B cell (primary cell): ENCODE measurements at regions not wholly inside any gene's neighbourhood (a gene's known extent, or its start where the extent isn't known, plus 50 kb on each side); places are given as distances from the start of the nearest gene placed in this dataset.

Experiments
- ATAC-seq: fragments of 200-7000 bp; cut with Tn5 transposase; one replicate; pipeline ENCODE4 v1.10.0; 2021; ENCODE audit warnings: low read depth, mild to moderate bottlenecking, moderate number of reproducible peaks, moderate library complexity
- CTCF ChIA-PET: fragments of 350-600 bp; sonication (Branson Sonifier 250); formaldehyde crosslinking; loops from one replicate; lab custom pipeline; 2021; ENCODE audit warnings: antibody characterized with exemption, inconsistent platforms; lab: Charles Lee
- POLR2A ChIA-PET: fragments of 350-600 bp; sonication (Branson Sonifier 250); formaldehyde crosslinking; loops from one replicate; lab custom pipeline; 2021; ENCODE audit warnings: antibody characterized with exemption; lab: Charles Lee
- DNase-seq: peaks from one replicate; pipeline ENCODE4 v3.0.0; 2013
- H2AFZ ChIP-seq: 2 replicates; pipeline ENCODE4 v1.6.1; 2012; ENCODE audit warnings: mild to moderate bottlenecking, low read depth, low read length; ENCODE audit not compliant: insufficient read depth, poor library complexity, severe bottlenecking
- H3K27ac ChIP-seq, 2 donors: 1 replicate in 1 of 2; 2 replicates in 1 of 2; pipeline ENCODE4 v1.5.1; 2012 to 2013; ENCODE audit warnings: low read length in 2 of 2, mild to moderate bottlenecking in 2 of 2, moderate library complexity in 1 of 2
- H3K27me3 ChIP-seq, 4 experiments: fragments of 200-600 bp in 1 of 4; sonication (generic) in 1 of 4; replicated peaks in 1 of 4; 1 replicate in 2 of 4; 2 replicates in 2 of 4; pipeline versions ENCODE4 v1.6.1 to v1.7.0; 2013 to 2016; ENCODE audit warnings: low read length in 3 of 4, mild to moderate bottlenecking in 2 of 4, mixed read lengths in 1 of 4, moderate library complexity in 1 of 4; ENCODE audit not compliant: insufficient read depth in 4 of 4, control insufficient read depth in 3 of 4; ENCODE audit errors: control extremely low read depth in 1 of 4
- H3K36me3 ChIP-seq, 2 experiments: replicated peaks in 1 of 2; 1 replicate in 1 of 2; 2 replicates in 1 of 2; pipeline versions ENCODE4 v1.6.1 to v1.7.1; 2013; ENCODE audit warnings: low read length in 1 of 2; ENCODE audit not compliant: insufficient read depth in 2 of 2, control insufficient read depth in 1 of 2; ENCODE audit errors: control extremely low read depth in 1 of 2, extremely low read depth in 1 of 2
- H3K4me1 ChIP-seq, 2 donors: fragments of 200-600 bp in 1 of 2; sonication (generic) in 1 of 2; 1 replicate in 1 of 2; 2 replicates in 1 of 2; pipeline versions ENCODE4 v1.5.1 to v1.6.1; 2013 to 2017; ENCODE audit warnings: low read length in 2 of 2; ENCODE audit not compliant: control insufficient read depth in 2 of 2, insufficient read depth in 2 of 2
- H3K4me2 ChIP-seq: replicated peaks from 2 replicates; pipeline ENCODE3; 2012; ENCODE audit warnings: mild to moderate bottlenecking, low read depth, low read length; ENCODE audit not compliant: poor library complexity, severe bottlenecking
- H3K4me3 ChIP-seq, 5 experiments: fragments of 200-600 bp in 1 of 5; sonication (generic) in 1 of 5; 1 replicate in 3 of 5; 2 replicates in 2 of 5; pipeline versions ENCODE4 v1.5.1 to v1.7.0; 2011 to 2016; ENCODE audit warnings: low read length in 4 of 5, mild to moderate bottlenecking in 4 of 5, low read depth in 2 of 5, control low read depth in 1 of 5, moderate library complexity in 1 of 5; ENCODE audit not compliant: insufficient read depth in 1 of 5; ENCODE audit errors: control extremely low read depth in 1 of 5, extremely low read depth in 1 of 5
- H3K79me2 ChIP-seq: fragments of 200-600 bp; sonication (generic); one replicate; pipeline ENCODE4 v1.6.0; 2016; ENCODE audit warnings: low read length; ENCODE audit not compliant: control insufficient read depth, insufficient read depth
- H3K9ac ChIP-seq: fragments of 200-600 bp; sonication (generic); 2 replicates; pipeline ENCODE4 v1.6.1; 2017; ENCODE audit warnings: mild to moderate bottlenecking, low read length, moderate library complexity
- H3K9me3 ChIP-seq, 3 donors: one replicate each; pipeline versions ENCODE4 v1.6.1 to v1.7.1; 2013; ENCODE audit warnings: low read length in 2 of 3; ENCODE audit not compliant: control insufficient read depth in 2 of 3, insufficient read depth in 1 of 3; ENCODE audit errors: control extremely low read depth in 1 of 3
- H4K20me1 ChIP-seq: 2 replicates; pipeline ENCODE4 v1.6.0; 2012; ENCODE audit warnings: mild to moderate bottlenecking, low read length; ENCODE audit not compliant: insufficient read depth, control insufficient read depth, poor library complexity, severe bottlenecking
- H3K27ac Mint-ChIP-seq: one replicate; pipeline ENCODE4 v1.8.0; 2021; ENCODE audit warnings: mixed read lengths
- H3K27me3 Mint-ChIP-seq: one replicate; pipeline ENCODE4 v1.8.0; 2021; ENCODE audit warnings: mixed read lengths
- H3K4me1 Mint-ChIP-seq: one replicate; pipeline ENCODE4 v1.8.0; 2021; ENCODE audit warnings: mixed read lengths
- H3K4me3 Mint-ChIP-seq: one replicate; pipeline ENCODE4 v1.8.0; 2021; ENCODE audit warnings: mixed read lengths
- H3K9me3 Mint-ChIP-seq: one replicate; pipeline ENCODE4 v1.8.0; 2022; ENCODE audit warnings: mixed read lengths; ENCODE audit not compliant: insufficient read depth
- CTCF ChIP-seq: fragments of 200-600 bp; IDR thresholded peaks from one replicate; pipeline ENCODE4 v1.8.0; 2022; ENCODE audit warnings: antibody characterized with exemption, mild to moderate bottlenecking
- EZH2 ChIP-seq: IDR thresholded peaks from 2 replicates; pipeline ENCODE4 v1.6.1; 2012; ENCODE audit warnings: borderline replicate concordance, low read depth, mild to moderate bottlenecking, moderate library complexity, low read length; ENCODE audit not compliant: insufficient read depth, poor library complexity, severe bottlenecking
- WGBS: methylation state at CpG from one replicate; pipeline ENCODE4 v1.1.5; 2013; ENCODE audit warnings: missing lambda C conversion rate; ENCODE audit not compliant: insufficient coverage; 5-methylcytosine and 5-hydroxymethylcytosine counted together
- intact Hi-C: fragments of 100-400 bp; cut with micrococcal nuclease; formaldehyde crosslinking; loops from one replicate; pipeline ENCODE4 v1.10.0; 2022

DNA sequence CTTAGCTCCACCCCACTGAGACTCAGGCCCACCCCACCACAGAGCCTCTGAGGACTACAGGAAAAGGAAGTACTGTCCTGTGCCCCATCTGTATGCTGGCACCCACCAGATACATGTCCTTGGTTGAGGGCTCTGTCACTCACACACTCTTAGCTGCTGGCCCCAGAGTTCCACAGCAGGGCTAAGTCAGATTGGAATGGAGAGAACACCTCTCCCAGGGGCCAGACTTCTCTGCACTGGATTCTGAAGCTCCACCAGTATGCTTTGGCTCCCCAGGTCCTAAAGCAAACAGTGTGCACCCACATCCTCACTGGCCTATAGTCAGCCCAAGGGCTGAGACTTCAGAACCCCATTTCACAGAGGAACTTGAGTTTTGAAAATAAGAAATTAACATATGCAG, 103.2 kb upstream of the PPP2R2D start:
- Histone ChIP-seq H4K20me1 (no peaks in the 10 kb centered on the region), H3K9ac (no peak overlapping the region), H3K4me2 (no peak overlapping the region), H3K79me2 (no peaks in the 10 kb centered on the region), H3K4me3 (no peak overlapping the region), H3K9me3 (peaks cover 2 to 14% (median 11%) of the 10 kb centered on the region in 3 donors), H3K4me1 (no peaks in the 10 kb centered on the region), H3K36me3 (no peaks in the 10 kb centered on the region), H3K27me3 (no peaks in the 10 kb centered on the region), H2AFZ (no peak overlapping the region), H3K27ac (no peak overlapping the region)
- DNase-seq (no peak), ATAC-seq (no peak)
- CTCF ChIA-PET = no interaction called here
- H3K27me3 Mint-ChIP-seq = peaks cover 4% of the 10 kb centered on the region
- no peaks in the 10 kb centered on the region for H3K4me1 Mint-ChIP-seq
- no peak overlapping the region for H3K27ac Mint-ChIP-seq
- POLR2A ChIA-PET = no interaction called here
- peaks cover 11% of the 10 kb centered on the region for H3K9me3 Mint-ChIP-seq
- no peak overlapping the region for H3K4me3 Mint-ChIP-seq
- intact Hi-C loops = no loop called here
- no peak for TF ChIP-seq EZH2
- TF ChIP-seq CTCF = no peak

DNA sequence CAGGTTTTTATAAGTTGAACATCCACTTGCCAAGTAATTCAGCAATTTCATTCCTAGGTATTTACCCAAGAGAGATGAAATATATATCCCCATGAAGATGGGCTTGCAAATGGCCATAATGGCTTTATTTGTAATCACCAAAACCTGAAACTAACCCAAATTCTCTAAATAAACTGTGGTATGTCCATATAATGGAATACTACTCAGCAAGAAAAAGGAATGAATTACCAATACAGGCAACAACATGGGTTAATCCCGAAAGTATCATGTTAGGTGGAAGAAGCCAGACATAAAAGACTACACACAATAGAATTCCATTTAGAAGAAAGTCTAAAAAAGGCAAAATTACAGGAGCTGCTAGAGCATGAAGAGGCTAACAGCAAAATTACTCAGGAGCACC, 101.4 kb upstream of the PPP2R2D start:
- H3K4me1 ChIP-seq = no peaks in the 10 kb centered on the region
- Mint-ChIP-seq H3K4me3 (no peak overlapping the region), H3K9me3 (peaks cover 11% of the 10 kb centered on the region), H3K4me1 (no peaks in the 10 kb centered on the region), H3K27ac (no peak overlapping the region), H3K27me3 (peaks cover 4% of the 10 kb centered on the region)
- no peak for TF ChIP-seq CTCF
- TF ChIP-seq EZH2 = no peak
- CTCF ChIA-PET = no interaction called here
- H3K36me3 ChIP-seq = no peaks in the 10 kb centered on the region
- H3K27ac ChIP-seq = no peak overlapping the region
- H3K9me3 ChIP-seq = peaks cover 2 to 14% (median 11%) of the 10 kb centered on the region in 3 donors
- no peak overlapping the region for H3K4me2 ChIP-seq
- DNase-seq (no peak), ATAC-seq (no peak)
- no peaks in the 10 kb centered on the region for H4K20me1 ChIP-seq
- POLR2A ChIA-PET = no interaction called here
- H3K27me3 ChIP-seq = no peaks in the 10 kb centered on the region
- WGBS = no CpG with 5 or more reads among the region's 1 CpG
- H3K4me3 ChIP-seq = no peak overlapping the region
- intact Hi-C loops = no loop called here
- H2AFZ ChIP-seq = no peak overlapping the region
- no peak overlapping the region for H3K9ac ChIP-seq
- no peaks in the 10 kb centered on the region for H3K79me2 ChIP-seq
